Neural crest cell (in vitro differentiated cells): ENCODE measurements at regions not wholly inside any gene's neighbourhood (a gene's known extent, or its start where the extent isn't known, plus 50 kb on each side); places are given as distances from the start of the nearest gene placed in this dataset.

Experiments used
- DNase-seq: peaks from one replicate; pipeline ENCODE4 v3.0.0; 2021; ENCODE audit warnings: low read depth, mixed read lengths, low spot score
- H3K27ac Mint-ChIP-seq: one replicate; pipeline ENCODE4 v1.8.0; 2021; ENCODE audit warnings: mild to moderate bottlenecking, mixed read lengths; ENCODE audit not compliant: unreplicated experiment
- H3K27me3 Mint-ChIP-seq: 2 replicates; pipeline ENCODE4 v1.8.0; 2021; ENCODE audit warnings: low read depth, mild to moderate bottlenecking, mixed read lengths
- H3K36me3 Mint-ChIP-seq: 2 replicates; pipeline ENCODE4 v1.8.0; 2021; ENCODE audit warnings: low read depth, mild to moderate bottlenecking, mixed read lengths
- H3K4me1 Mint-ChIP-seq: 2 replicates; pipeline ENCODE4 v1.8.0; 2021; ENCODE audit warnings: mixed read lengths
- H3K4me3 Mint-ChIP-seq: one replicate; pipeline ENCODE4 v1.8.0; 2021; ENCODE audit warnings: mild to moderate bottlenecking, mixed read lengths
- H3K9me3 Mint-ChIP-seq: 2 replicates; pipeline ENCODE4 v1.8.0; 2021; ENCODE audit warnings: mixed read lengths
- CTCF ChIP-seq: fragments of 200-600 bp; sonication (generic); conservative IDR thresholded peaks from 2 replicates; pipeline ENCODE4 v1.5.0; 2021; ENCODE audit warnings: antibody characterized with exemption, mild to moderate bottlenecking

GRCh38 chr13:70844391-70845108, 736.3 kb upstream of the KLHL1 start:
- H3K4me1 Mint-ChIP-seq, result no peaks in the 10 kb centered on the region
- no peak for TF ChIP-seq CTCF
- H3K4me3 Mint-ChIP-seq, result no peak overlapping the region
- H3K36me3 Mint-ChIP-seq, result no peaks in the 10 kb centered on the region
- no peak for DNase-seq
- peaks cover 4% of the 10 kb centered on the region for H3K9me3 Mint-ChIP-seq
- H3K27ac Mint-ChIP-seq, result no peak overlapping the region
- no peaks in the 10 kb centered on the region for H3K27me3 Mint-ChIP-seq

GRCh38 chr13:70842062-70842644, 733.9 kb upstream of the KLHL1 start:
- Mint-ChIP-seq H3K4me1 (no peaks in the 10 kb centered on the region), H3K27ac (no peak overlapping the region), H3K9me3 (peaks cover 7% of the 10 kb centered on the region), H3K4me3 (no peak overlapping the region), H3K36me3 (no peaks in the 10 kb centered on the region), H3K27me3 (no peaks in the 10 kb centered on the region)
- DNase-seq, result no peak
- TF ChIP-seq CTCF, result no peak

- DNase-seq, result no peak
These were observed 733.2 kb upstream of the KLHL1 start for GRCh38 chr13:70841240-70842061.

GRCh38 chr13:70835371-70835770, 727.1 kb upstream of the KLHL1 start:
- DNase-seq, result no peak
- H3K9me3 Mint-ChIP-seq, result peaks cover 4% of the 10 kb centered on the region
- H3K36me3 Mint-ChIP-seq, result no peaks in the 10 kb centered on the region
- no peak for TF ChIP-seq CTCF
- no peaks in the 10 kb centered on the region for H3K4me1 Mint-ChIP-seq
- H3K27ac Mint-ChIP-seq, result no peak overlapping the region
- H3K4me3 Mint-ChIP-seq, result no peak overlapping the region
- H3K27me3 Mint-ChIP-seq, result no peaks in the 10 kb centered on the region

More at GRCh38 chr13:70841240-70842061, 733.2 kb upstream of the KLHL1 start:
- Mint-ChIP-seq H3K36me3 (no peaks in the 10 kb centered on the region), H3K9me3 (peaks cover 7% of the 10 kb centered on the region), H3K4me3 (no peak overlapping the region), H3K27me3 (no peaks in the 10 kb centered on the region), H3K4me1 (no peaks in the 10 kb centered on the region), H3K27ac (no peak overlapping the region)
- no peak for TF ChIP-seq CTCF

GRCh38 chr13:70829748-70830147, 721.5 kb upstream of the KLHL1 start:
- Mint-ChIP-seq H3K9me3 (no peaks in the 10 kb centered on the region), H3K27ac (no peak overlapping the region), H3K36me3 (no peaks in the 10 kb centered on the region), H3K27me3 (no peaks in the 10 kb centered on the region), H3K4me1 (no peaks in the 10 kb centered on the region), H3K4me3 (no peak overlapping the region)
- TF ChIP-seq CTCF, result no peak
- no peak for DNase-seq
